GM23338 (cell line): ENCODE measurements at regions not wholly inside any gene's neighbourhood (a gene's known extent, or its start where the extent isn't known, plus 50 kb on each side); places are given as distances from the start of the nearest gene placed in this dataset.

Experiments used
- ATAC-seq: fragments of 200-7000 bp; cut with Tn5 transposase; 3 replicates; pipeline ENCODE4 v1.9.1; 2020
- DNase-seq: peaks from one replicate; pipeline ENCODE4 v3.0.0-alpha.2; 2015; ENCODE audit warnings: low spot score
- H2AFZ ChIP-seq: fragments of 200-600 bp; sonication (generic); 2 replicates; pipeline ENCODE4 v1.8.0; 2016; ENCODE audit warnings: antibody characterized with exemption, mild to moderate bottlenecking, moderate library complexity
- H3F3A ChIP-seq: fragments of 200-600 bp; sonication (generic); replicated peaks from 2 replicates; pipeline ENCODE4 v1.8.0; 2017; ENCODE audit warnings: antibody characterized with exemption, mixed run types, low read depth
- H3K27ac ChIP-seq: fragments of 200-600 bp; sonication (generic); 2 replicates; pipeline ENCODE4 v1.6.1; 2016; ENCODE audit warnings: low read depth
- H3K27me3 ChIP-seq: fragments of 200-600 bp; sonication (generic); 2 replicates; pipeline ENCODE4 v1.8.0; 2016; ENCODE audit warnings: mild to moderate bottlenecking, mixed run types, moderate library complexity; ENCODE audit not compliant: insufficient read depth
- H3K36me3 ChIP-seq: fragments of 200-600 bp; sonication (generic); 2 replicates; pipeline ENCODE4 v1.8.0; 2016; ENCODE audit warnings: mild to moderate bottlenecking; ENCODE audit not compliant: insufficient read depth
- H3K4me1 ChIP-seq: fragments of 200-600 bp; sonication (generic); 2 replicates; pipeline ENCODE4 v1.8.0; 2016; ENCODE audit warnings: mild to moderate bottlenecking, moderate library complexity; ENCODE audit not compliant: insufficient read depth
- H3K4me2 ChIP-seq: fragments of 200-600 bp; sonication (generic); 2 replicates; pipeline ENCODE4 v1.7.1; 2017; ENCODE audit warnings: mixed run types
- H3K4me3 ChIP-seq: fragments of 200-600 bp; sonication (generic); 2 replicates; pipeline ENCODE4 v1.6.1; 2016; ENCODE audit warnings: mixed run types
- H3K79me2 ChIP-seq: fragments of 200-600 bp; sonication (generic); replicated peaks from 2 replicates; pipeline ENCODE4 v1.8.0; 2017; ENCODE audit warnings: mild to moderate bottlenecking; ENCODE audit not compliant: insufficient read depth
- H3K9me2 ChIP-seq: fragments of 200-600 bp; sonication (generic); 2 replicates; pipeline ENCODE4 v1.8.0; 2017; ENCODE audit not compliant: insufficient read depth
- H4K20me1 ChIP-seq: fragments of 200-600 bp; sonication (generic); replicated peaks from 2 replicates; pipeline ENCODE4 v1.8.0; 2017; ENCODE audit warnings: mild to moderate bottlenecking; ENCODE audit not compliant: insufficient read depth
- H3K27ac Mint-ChIP-seq: 2 replicates; pipeline ENCODE4 v1.8.0; 2020; ENCODE audit warnings: inconsistent platforms, mild to moderate bottlenecking, moderate library complexity, mixed read lengths
- H3K27me3 Mint-ChIP-seq: 3 replicates; pipeline ENCODE4 v1.8.0; 2022; ENCODE audit warnings: low read depth, mild to moderate bottlenecking, moderate library complexity, mixed read lengths, inconsistent platforms; ENCODE audit not compliant: insufficient read depth, poor library complexity
- H3K36me3 Mint-ChIP-seq: 3 replicates; pipeline ENCODE4 v1.8.0; 2021; ENCODE audit warnings: low read depth, mild to moderate bottlenecking, inconsistent platforms, moderate library complexity, mixed read lengths
- H3K4me1 Mint-ChIP-seq: 3 replicates; pipeline ENCODE4 v1.8.0; 2020; ENCODE audit warnings: mild to moderate bottlenecking, inconsistent platforms, mixed read lengths
- H3K4me3 Mint-ChIP-seq: 3 replicates; pipeline ENCODE4 v1.8.0; 2021; ENCODE audit warnings: moderate library complexity, mild to moderate bottlenecking, inconsistent platforms, mixed read lengths
- H3K9me3 Mint-ChIP-seq: 3 replicates; pipeline ENCODE4 v1.8.0; 2020; ENCODE audit warnings: moderate library complexity, mild to moderate bottlenecking, inconsistent platforms, mixed read lengths
- CREB1 ChIP-seq: fragments of 250-450 bp; sonication (Bioruptor Pico); IDR thresholded peaks from 2 replicates; pipeline ENCODE4 v1.5.0; 2020; ENCODE audit warnings: low read depth, mild to moderate bottlenecking, moderate library complexity
- ETS1 ChIP-seq: IDR thresholded peaks from 2 replicates; pipeline ENCODE4 v1.6.1; 2016; ENCODE audit warnings: antibody characterized with exemption
- JUNB ChIP-seq: IDR thresholded peaks from one replicate; pipeline ENCODE4 v1.6.1; 2016; ENCODE audit warnings: antibody characterized with exemption; ENCODE audit not compliant: unreplicated experiment
- NANOG ChIP-seq: IDR thresholded peaks from 2 replicates; pipeline ENCODE4 v1.6.1; 2016; ENCODE audit warnings: antibody characterized with exemption, borderline replicate concordance
- POLR2AphosphoS5 ChIP-seq: IDR thresholded peaks from 2 replicates; pipeline ENCODE4 v1.6.1; 2016; ENCODE audit warnings: antibody characterized with exemption, low read depth
- REST ChIP-seq: IDR thresholded peaks from one replicate; pipeline ENCODE4 v1.6.1; 2018; ENCODE audit warnings: antibody characterized with exemption; ENCODE audit not compliant: unreplicated experiment
- ZNF114 ChIP-seq: fragments of 250-450 bp; sonication (Bioruptor Pico); IDR thresholded peaks from 2 replicates; pipeline ENCODE4 v1.5.0; 2020; ENCODE audit warnings: mild to moderate bottlenecking, moderate library complexity
- ZNF462 ChIP-seq: fragments of 250-450 bp; sonication (Bioruptor Pico); IDR thresholded peaks from 2 replicates; pipeline ENCODE4 v1.5.0; 2020; ENCODE audit warnings: mild to moderate bottlenecking, moderate library complexity

- Histone ChIP-seq H3K4me3 (no peak overlapping the region), H2AFZ (no peak overlapping the region), H3K9me2 (no peaks in the 10 kb centered on the region), H3K27ac (no peak overlapping the region), H3F3A (no peaks in the 10 kb centered on the region), H4K20me1 (no peaks in the 10 kb centered on the region), H3K4me2 (no peak overlapping the region), H3K4me1 (no peaks in the 10 kb centered on the region), H3K79me2 (no peaks in the 10 kb centered on the region), H3K36me3 (no peaks in the 10 kb centered on the region), H3K27me3 (no peaks in the 10 kb centered on the region)
- no peak overlapping the region for H3K4me3 Mint-ChIP-seq
- DNase-seq = no peak
- no peaks in the 10 kb centered on the region for H3K27me3 Mint-ChIP-seq
- no peaks in the 10 kb centered on the region for H3K9me3 Mint-ChIP-seq
- H3K4me1 Mint-ChIP-seq = peaks cover 1% of the 10 kb centered on the region; the same call in 2 of the 3 replicates
- no peaks in the 10 kb centered on the region for H3K36me3 Mint-ChIP-seq
- TF ChIP-seq ETS1 = no peak
- no peak overlapping the region for H3K27ac Mint-ChIP-seq
- ATAC-seq = no peak
Observed at GRCh38 chr12:84336231-84336630, 576.4 kb downstream of the SLC6A15 start.

GRCh38 chr12:84329938-84330337, 582.7 kb downstream of the SLC6A15 start:
- TF ChIP-seq ZNF462 (no peak), CREB1 (CRISPR knock-in tag) (no peak), REST (no peak), POLR2AphosphoS5 (no peak), ZNF114 (no peak), NANOG (no peak), JUNB (no peak), ETS1 (no peak)
- H3K9me3 Mint-ChIP-seq = no peaks in the 10 kb centered on the region
- no peaks in the 10 kb centered on the region for H3K27me3 ChIP-seq
- no peaks in the 10 kb centered on the region; the same call in 1 of the 2 replicates for H3K4me1 ChIP-seq
- H3K27ac Mint-ChIP-seq = no peak overlapping the region
- H3K4me1 Mint-ChIP-seq = peaks cover 9% of the 10 kb centered on the region; the same call in 2 of the 3 replicates
- no peaks in the 10 kb centered on the region for H4K20me1 ChIP-seq
- H3K4me3 ChIP-seq = no peak overlapping the region
- no peak overlapping the region for H3K4me2 ChIP-seq
- no peaks in the 10 kb centered on the region for H3K36me3 Mint-ChIP-seq
- ATAC-seq (no peak), DNase-seq (no peak)
- H3K36me3 ChIP-seq = no peaks in the 10 kb centered on the region
- H3K27me3 Mint-ChIP-seq = no peaks in the 10 kb centered on the region
- no peaks in the 10 kb centered on the region for H3F3A ChIP-seq
- H3K79me2 ChIP-seq = no peaks in the 10 kb centered on the region
- no peak overlapping the region for H3K4me3 Mint-ChIP-seq
- H2AFZ ChIP-seq = no peak overlapping the region
- no peaks in the 10 kb centered on the region for H3K9me2 ChIP-seq
- no peak overlapping the region for H3K27ac ChIP-seq
